Heart left ventricle (tissue), 16 donors: ENCODE measurements at regions not wholly inside any gene's neighbourhood (a gene's known extent, or its start where the extent isn't known, plus 50 kb on each side); places are given as distances from the start of the nearest gene placed in this dataset.
A peak's percentile ranks its signal among the peaks of the same experiment; 100 is the strongest.

Experiments
- ATAC-seq, 4 donors: fragments of 200-7000 bp; cut with Tn5 transposase; one replicate each; pipeline ENCODE4 v1.9.1; 2020 to 2022; ENCODE audit warnings: moderate library complexity in 4 of 4, mild to moderate bottlenecking in 3 of 4, moderate number of reproducible peaks in 1 of 4
- DNase-seq, 5 donors: peaks; one replicate each; pipeline ENCODE4 v3.0.0-alpha.2; 2020
- H3K27ac ChIP-seq, 12 donors: fragments of 200-600 bp; sonication (generic) in 4 of 12; one replicate each; pipeline versions ENCODE4 v1.5.0 to v1.8.0; 2016 to 2022; ENCODE audit warnings: mild to moderate bottlenecking in 2 of 12
- H3K27me3 ChIP-seq, 9 donors: fragments of 200-600 bp; sonication (generic) in 2 of 9; one replicate each; pipeline versions ENCODE4 v1.5.1 to v1.8.0; 2016 to 2022; ENCODE audit warnings: mild to moderate bottlenecking in 3 of 9
- H3K36me3 ChIP-seq, 9 donors: fragments of 200-600 bp; sonication (generic) in 2 of 9; one replicate each; pipeline versions ENCODE4 v1.5.0 to v1.8.0; 2018 to 2022; ENCODE audit warnings: mild to moderate bottlenecking in 2 of 9
- H3K4me1 ChIP-seq, 12 donors: fragments of 200-600 bp; sonication (generic) in 4 of 12; one replicate each; pipeline versions ENCODE4 v1.5.0 to v1.8.0; 2016 to 2022; ENCODE audit warnings: mild to moderate bottlenecking in 3 of 12
- H3K4me3 ChIP-seq, 12 donors: fragments of 200-600 bp; sonication (generic) in 4 of 12; one replicate each; pipeline versions ENCODE4 v1.5.0 to v1.8.0; 2017 to 2022; ENCODE audit warnings: mild to moderate bottlenecking in 9 of 12, moderate library complexity in 4 of 12
- H3K9me3 ChIP-seq, 12 donors: fragments of 200-600 bp; sonication (generic) in 4 of 12; one replicate each; pipeline versions ENCODE4 v1.5.0 to v1.8.0; 2016 to 2022; ENCODE audit warnings: mild to moderate bottlenecking in 1 of 12
- CTCF ChIP-seq, 12 donors: fragments of 200-600 bp; sonication (generic) in 4 of 12; IDR thresholded peaks; one replicate each; pipeline versions ENCODE4 v1.5.0 to v1.8.0; 2018 to 2022; ENCODE audit warnings: antibody characterized with exemption in 12 of 12, mild to moderate bottlenecking in 5 of 12
- POLR2A ChIP-seq, 2 donors: fragments of 450-650 bp; IDR thresholded peaks; one replicate each; pipeline ENCODE4 v1.6.1; 2017; ENCODE audit warnings: antibody characterized with exemption in 2 of 2, mild to moderate bottlenecking in 2 of 2, moderate library complexity in 2 of 2
- WGBS, 4 donors: extraction: QIAGEN DNeasy Blood & Tissue Kit in 2 of 4; methylation state at CpG; one replicate each; pipeline versions ENCODE4 v1.1.5 to v1.1.7; 2013 to 2018; 5-methylcytosine and 5-hydroxymethylcytosine counted together
- intact Hi-C, 10 donors: fragments of 100-400 bp; cut with DNase I; formaldehyde crosslinking; loops; one replicate each; pipeline versions ENCODE4 v1.11.1 to v1.14.2; 2022
- donor health status: ischemic (EF 13 %, LVEDD 7.1; RV severe dilation, severe dysfunction).
- donor health status: healthy with polysubstance abuse.
- donor health status: DM: no; HTN: yes; CAD: no.
- donor health status: DM: no; HTN: no; CAD: no.
- donor health status: ischemic (EF 25% LVEDD 6.9; RV normal size, moderate dysfunction).
- donor health status: ischemic (EF 25% LVEDD 5.7; RV mildly dilated, moderate dysfunction).
- donor health status: healthy.
- donor health status: DM: yes; HTN: yes; CAD: no.
- donor health status: ischemic (EF 35%, LVEDD 5.7; RV mildly dilated, moderate dysfunction).
- donor health status: nonischemic (EF 11% LVEDD 7.7; RV severe dilation, severe dysfunction).
- donor health status: DM: yes; HTN: yes; CAD: no.
- donor health status: PGD.
- donor health status: ischemic (EF 29% LVEDD 5.4; RV normal size, mild dysfunction).
- donor health status: nonischemic (EF 23%, LVEDD 6.1; RV moderate dilation, normal function).

DNA sequence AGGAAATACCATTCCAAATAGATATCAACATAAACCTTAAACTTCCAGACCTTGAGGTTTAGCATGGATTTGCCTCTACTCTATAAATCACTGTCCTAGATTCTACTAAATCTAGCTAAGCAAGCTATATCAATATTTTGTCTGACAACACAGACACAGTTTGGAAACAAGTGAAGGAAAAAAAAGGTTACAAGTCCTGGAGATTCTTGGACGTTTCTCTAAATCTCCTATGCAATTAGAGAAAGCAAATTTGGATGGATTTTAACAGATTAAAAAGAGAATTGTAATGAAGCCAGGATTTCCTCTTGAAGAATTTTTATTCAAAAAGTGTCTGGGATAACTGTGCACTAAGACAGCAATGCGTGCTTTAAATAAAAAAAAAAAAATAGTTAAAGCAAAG lies 441.1 kb upstream of the DPH6 start:
- no peaks in the 10 kb centered on the region for H3K36me3 ChIP-seq
- no peak for DNase-seq
- H3K4me1 ChIP-seq, result peaks cover 0 to 27% (median 9%) of the 10 kb centered on the region in 12 donors
- WGBS, 4 donors, result 41 to 63% (median 52%) methylated on average over 2 of the region's 2 CpGs
- TF ChIP-seq CTCF (IDR thresholded peaks at IDR 0.05) (no peak), POLR2A (IDR thresholded peaks at IDR 0.05) (no peak)
- peak overlapping the region in 1 of 12 donors; percentile 0 for H3K27ac ChIP-seq
- no peaks in the 10 kb centered on the region for H3K27me3 ChIP-seq
- intact Hi-C loops, result no loop called here
- ATAC-seq, result no peak
- no peak overlapping the region for H3K4me3 ChIP-seq
- no peaks in the 10 kb centered on the region for H3K9me3 ChIP-seq

GRCh38 chr15:35991386-35991785 lies 445.4 kb upstream of the DPH6 start:
- Histone ChIP-seq H3K4me1 (peaks cover 0 to 11% (median 6%) of the 10 kb centered on the region in 12 donors), H3K27ac (no peak overlapping the region), H3K36me3 (no peaks in the 10 kb centered on the region), H3K9me3 (no peaks in the 10 kb centered on the region), H3K27me3 (no peaks in the 10 kb centered on the region), H3K4me3 (no peak overlapping the region)
- no peak for TF ChIP-seq POLR2A (IDR thresholded peaks at IDR 0.05)
- TF ChIP-seq CTCF (IDR thresholded peaks at IDR 0.05), result no peak
- intact Hi-C loops, result no loop called here
- DNase-seq (no peak), ATAC-seq (no peak)
- 62 to 95% (median 87%) methylated on average over 3 of the region's 3 CpGs for WGBS, 4 donors

DNA sequence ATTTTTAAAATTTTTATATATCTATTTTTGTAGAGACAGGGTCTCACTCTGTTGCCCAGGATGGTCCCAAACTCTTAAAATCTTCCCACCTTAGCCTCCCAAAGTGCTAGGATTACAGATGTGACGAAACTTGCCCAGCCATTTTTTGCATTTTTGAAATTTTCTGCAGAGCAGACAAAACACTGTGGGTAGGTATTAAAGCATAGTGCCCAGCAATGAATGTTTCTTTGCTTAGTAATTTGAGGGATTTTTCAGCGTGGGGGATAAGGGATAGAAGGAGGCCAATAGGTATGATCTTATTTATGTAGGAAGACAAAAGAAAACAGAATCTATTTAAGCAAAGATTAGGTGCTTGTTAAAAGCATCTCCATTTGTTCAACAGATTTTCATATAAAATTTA lies 446.8 kb upstream of the DPH6 start:
- Histone ChIP-seq H3K27ac (no peak overlapping the region), H3K27me3 (no peaks in the 10 kb centered on the region), H3K36me3 (no peaks in the 10 kb centered on the region), H3K9me3 (no peaks in the 10 kb centered on the region), H3K4me1 (no peaks in the 10 kb centered on the region), H3K4me3 (no peak overlapping the region)
- TF ChIP-seq CTCF (IDR thresholded peaks at IDR 0.05) (no peak), POLR2A (IDR thresholded peaks at IDR 0.05) (no peak)
- ATAC-seq (no peak), DNase-seq (no peak)
- intact Hi-C loops, result no loop called here
- WGBS, 4 donors, result 90 to 98% (median 96%) methylated on average over 2 of the region's 2 CpGs

DNA sequence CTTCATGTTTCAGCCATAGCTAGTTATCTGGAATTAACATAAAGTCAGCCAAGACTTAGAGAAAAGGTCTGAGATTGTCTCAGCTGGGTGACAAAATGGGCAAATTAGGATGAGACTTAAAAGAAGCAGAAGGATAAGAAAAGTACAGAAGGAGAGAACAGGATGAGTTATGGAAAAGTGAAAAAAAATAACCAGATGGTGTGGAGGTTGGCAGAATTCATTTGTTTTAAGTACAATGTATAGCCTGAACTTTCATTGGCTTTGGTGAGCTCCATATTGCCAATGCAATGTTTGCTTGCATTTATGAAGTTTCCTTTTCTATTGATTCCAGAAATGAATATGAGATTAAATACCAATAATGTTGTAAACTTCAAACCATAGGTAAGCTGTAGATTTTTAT lies 447.2 kb upstream of the DPH6 start:
- Histone ChIP-seq H3K4me1 (no peaks in the 10 kb centered on the region), H3K27me3 (no peaks in the 10 kb centered on the region), H3K4me3 (no peak overlapping the region), H3K9me3 (no peaks in the 10 kb centered on the region), H3K27ac (no peak overlapping the region), H3K36me3 (no peaks in the 10 kb centered on the region)
- TF ChIP-seq POLR2A (IDR thresholded peaks at IDR 0.05), result no peak
- TF ChIP-seq CTCF (IDR thresholded peaks at IDR 0.05), result no peak
- intact Hi-C loops, result no loop called here
- DNase-seq (no peak), ATAC-seq (no peak)
